IMR-90 (cell line): ENCODE measurements at regions not wholly inside any gene's neighbourhood (a gene's known extent, or its start where the extent isn't known, plus 50 kb on each side); places are given as distances from the start of the nearest gene placed in this dataset.

Source experiments
- ATAC-seq: fragments of 200-7000 bp; cut with Tn5 transposase; 2 replicates; pipeline ENCODE4 v1.9.1; 2020; ENCODE audit warnings: low read depth, mild to moderate bottlenecking, moderate library complexity
- BruUV-seq: library from RNA; stranded (reverse); fragments of 400-500 nt; replicated peaks from 2 replicates; lab custom pipeline; 2021; lab: Mats Ljungman, UMichigan
- CTCF ChIA-PET: fragments of 300-600 bp; formaldehyde crosslinking; extraction: SDS; loops from one replicate; lab custom pipeline; 2021; ENCODE audit warnings: antibody characterized with exemption; lab: Yijun Ruan, JAX
- POLR2A ChIA-PET: fragments of 300-600 bp; sonication (Branson Sonifier 250); formaldehyde crosslinking; loops from one replicate; lab custom pipeline; 2022; ENCODE audit warnings: antibody characterized with exemption; ENCODE audit not compliant: unreplicated experiment; lab: Charles Lee
- DNase-seq: peaks from one replicate; pipeline ENCODE4 v3.0.0; 2013
- H2AFZ ChIP-seq: replicated peaks from 2 replicates; pipeline ENCODE3; 2013; ENCODE audit warnings: low read length, mild to moderate bottlenecking; ENCODE audit not compliant: poor library complexity
- H2AK5ac ChIP-seq: 2 replicates; pipeline ENCODE4 v1.6.1; 2013; ENCODE audit warnings: low read depth, low read length, inconsistent platforms
- H2AK9ac ChIP-seq: replicated peaks from 2 replicates; pipeline ENCODE3; 2013; ENCODE audit warnings: mild to moderate bottlenecking, low read depth, low read length, moderate library complexity; ENCODE audit not compliant: poor library complexity
- H2BK120ac ChIP-seq: 2 replicates; pipeline ENCODE4 v1.6.1; 2013; ENCODE audit warnings: low read depth, low read length, inconsistent platforms
- H2BK15ac ChIP-seq: 3 replicates; pipeline ENCODE4 v1.6.1; 2013; ENCODE audit warnings: low read depth, low read length, inconsistent platforms
- H2BK20ac ChIP-seq: 2 replicates; pipeline ENCODE4 v1.6.1; 2013; ENCODE audit warnings: low read depth, mild to moderate bottlenecking, inconsistent platforms, low read length, moderate library complexity
- H2BK5ac ChIP-seq: 2 replicates; pipeline ENCODE4 v1.6.1; 2013; ENCODE audit warnings: mild to moderate bottlenecking, low read depth, low read length, inconsistent platforms; ENCODE audit not compliant: poor library complexity, severe bottlenecking
- H3K14ac ChIP-seq: replicated peaks from 2 replicates; pipeline ENCODE4 v1.6.1; 2013; ENCODE audit warnings: low read depth, low read length, inconsistent platforms
- H3K18ac ChIP-seq: 2 replicates; pipeline ENCODE4 v1.6.1; 2013; ENCODE audit warnings: low read depth, low read length, control low read depth
- H3K23ac ChIP-seq: 2 replicates; pipeline ENCODE4 v1.6.1; 2013; ENCODE audit warnings: low read depth, low read length, inconsistent platforms
- H3K27ac ChIP-seq: 2 replicates; pipeline ENCODE4 v1.5.1; 2013; ENCODE audit warnings: mild to moderate bottlenecking, control low read depth, low read length; ENCODE audit not compliant: insufficient read depth
- H3K27me3 ChIP-seq: 2 replicates; pipeline ENCODE4 v1.6.1; 2013; ENCODE audit warnings: low read length; ENCODE audit not compliant: control insufficient read depth, insufficient read depth
- H3K36me3 ChIP-seq: 2 replicates; pipeline ENCODE4 v1.6.1; 2013; ENCODE audit warnings: low read length, mixed read lengths; ENCODE audit not compliant: control insufficient read depth, insufficient read depth
- H3K4ac ChIP-seq: 2 replicates; pipeline ENCODE4 v1.6.1; 2013; ENCODE audit warnings: low read depth, low read length, inconsistent platforms
- H3K4me1 ChIP-seq: 2 replicates; pipeline ENCODE4 v1.6.1; 2013; ENCODE audit warnings: low read length, mixed read lengths; ENCODE audit not compliant: control insufficient read depth, insufficient read depth
- H3K4me2 ChIP-seq: 2 replicates; pipeline ENCODE4 v1.6.1; 2013; ENCODE audit warnings: low read depth, mild to moderate bottlenecking, control low read depth, low read length, moderate library complexity
- H3K4me3 ChIP-seq: 2 replicates; pipeline ENCODE4 v1.5.1; 2013; ENCODE audit warnings: low read depth, mild to moderate bottlenecking, control low read depth, low read length, moderate library complexity; ENCODE audit not compliant: insufficient read depth
- H3K56ac ChIP-seq: 2 replicates; pipeline ENCODE4 v1.6.1; 2013; ENCODE audit warnings: low read length, inconsistent platforms; ENCODE audit not compliant: insufficient read depth; ENCODE audit errors: extremely low read depth
- H3K79me1 ChIP-seq, 2 experiments: 2 replicates each; pipeline ENCODE4 v1.6.1; 2013; ENCODE audit warnings: low read length in 2 of 2, inconsistent platforms in 1 of 2, low read depth in 1 of 2
- H3K9ac ChIP-seq: 2 replicates; pipeline ENCODE4 v1.6.1; 2013; ENCODE audit warnings: low read depth, low read length, control low read depth
- H3K9me1 ChIP-seq: 2 replicates; pipeline ENCODE4 v1.6.1; 2013; ENCODE audit warnings: low read length, inconsistent platforms; ENCODE audit not compliant: insufficient read depth
- H3K9me3 ChIP-seq: 2 replicates; pipeline ENCODE4 v1.6.1; 2013; ENCODE audit warnings: low read length; ENCODE audit not compliant: control insufficient read depth, insufficient read depth
- H4K20me1 ChIP-seq: 2 replicates; pipeline ENCODE4 v1.6.1; 2013; ENCODE audit warnings: low read length, inconsistent platforms; ENCODE audit not compliant: insufficient read depth
- H4K5ac ChIP-seq: 2 replicates; pipeline ENCODE4 v1.6.1; 2013; ENCODE audit warnings: mild to moderate bottlenecking, low read depth, low read length, control low read depth
- H4K8ac ChIP-seq, 2 experiments: 2 replicates each; pipeline ENCODE4 v1.6.1; 2013; ENCODE audit warnings: low read depth in 2 of 2, low read length in 2 of 2, control low read depth in 1 of 2, inconsistent platforms in 1 of 2
- H4K91ac ChIP-seq: 2 replicates; pipeline ENCODE4 v1.6.1; 2013; ENCODE audit warnings: low read depth, low read length, inconsistent platforms; ENCODE audit not compliant: insufficient read depth
- BHLHE40 ChIP-seq: fragments of 150-350 bp; IDR thresholded peaks from 2 replicates; pipeline ENCODE4 v1.6.1; 2016; ENCODE audit warnings: mild to moderate bottlenecking, low read depth, low read length
- CEBPB ChIP-seq: IDR thresholded peaks from 2 replicates; pipeline ENCODE4 v1.6.1; 2012; ENCODE audit warnings: low read depth, low read length, improper control_type of control experiment
- CHD1 ChIP-seq: IDR thresholded peaks from 2 replicates; pipeline ENCODE4 v1.6.1; 2012; ENCODE audit warnings: low read depth, low read length, improper control_type of control experiment
- CTCF ChIP-seq: conservative IDR thresholded peaks from 2 replicates; pipeline ENCODE4 v1.5.1; 2012; ENCODE audit warnings: mild to moderate bottlenecking, low read depth, low read length, improper control_type of control experiment
- FOS ChIP-seq: fragments of 150-350 bp; IDR thresholded peaks from 2 replicates; pipeline ENCODE4 v1.6.1; 2016; ENCODE audit warnings: low read depth, low read length
- MAFK ChIP-seq: IDR thresholded peaks from 2 replicates; pipeline ENCODE4 v1.6.1; 2012; ENCODE audit warnings: low read depth, low read length, improper control_type of control experiment
- MAZ ChIP-seq: IDR thresholded peaks from 2 replicates; pipeline ENCODE4 v1.6.1; 2012; ENCODE audit warnings: low read depth, mild to moderate bottlenecking, low read length, improper control_type of control experiment, moderate library complexity, borderline replicate concordance
- MXI1 ChIP-seq: IDR thresholded peaks from 2 replicates; pipeline ENCODE4 v1.6.1; 2012; ENCODE audit warnings: low read depth, mild to moderate bottlenecking, low read length, moderate library complexity, borderline replicate concordance
- NFE2L2 ChIP-seq: fragments of 150-350 bp; IDR thresholded peaks from 2 replicates; pipeline ENCODE4 v1.6.1; 2016; ENCODE audit warnings: low read depth, mild to moderate bottlenecking, low read length
- POLR2A ChIP-seq: IDR thresholded peaks from 2 replicates; pipeline ENCODE4 v1.6.1; 2012; ENCODE audit warnings: mild to moderate bottlenecking, low read depth, low read length
- RAD21 ChIP-seq: IDR thresholded peaks from 2 replicates; pipeline ENCODE4 v1.6.1; 2012; ENCODE audit warnings: low read length, improper control_type of control experiment
- RCOR1 ChIP-seq: IDR thresholded peaks from 2 replicates; pipeline ENCODE4 v1.6.1; 2012; ENCODE audit warnings: mild to moderate bottlenecking, low read length, improper control_type of control experiment; ENCODE audit not compliant: insufficient replicate concordance
- RFX5 ChIP-seq: IDR thresholded peaks from 2 replicates; pipeline ENCODE4 v1.8.0; 2012; ENCODE audit warnings: low read depth, mild to moderate bottlenecking, low read length, moderate library complexity
- SMC3 ChIP-seq: fragments of 150-350 bp; IDR thresholded peaks from 2 replicates; pipeline ENCODE4 v1.6.1; 2016; ENCODE audit warnings: low read depth, mild to moderate bottlenecking, antibody characterized with exemption, low read length, moderate library complexity
- USF2 ChIP-seq: fragments of 150-350 bp; IDR thresholded peaks from 2 replicates; pipeline ENCODE4 v1.6.1; 2017; ENCODE audit warnings: mild to moderate bottlenecking, antibody characterized with exemption, low read length, low read depth
- WGBS, 2 experiments: methylation state at CpG; one replicate each; pipeline versions ENCODE4 v1.1.5 to v1.1.7; 2013; ENCODE audit warnings: missing lambda C conversion rate in 2 of 2; ENCODE audit not compliant: insufficient read length in 1 of 2; ENCODE audit errors: extremely low coverage in 2 of 2; 5-methylcytosine and 5-hydroxymethylcytosine counted together
- dilution Hi-C: fragments of 300-500 bp; cut with HindIII; formaldehyde crosslinking; loops from one replicate; pipeline ENCODE4 v1.14.3; 2018; ENCODE audit warnings: low sequenced_read_pairs; ENCODE audit not compliant: unreplicated experiment
- in situ Hi-C: fragments of 300-500 bp; cut with MboI; formaldehyde crosslinking; loops from 3 replicates; pipeline ENCODE4 v1.14.3; 2019; ENCODE audit warnings: low sequenced_read_pairs, inconsistent platforms, mixed read lengths
- intact Hi-C: fragments of 100-400 bp; cut with micrococcal nuclease; formaldehyde crosslinking; loops from 2 replicates; pipeline ENCODE4 v1.10.0; 2022
- TF ChIP-seq, protein P1 (sequence below): fragments of 150-350 bp; IDR thresholded peaks from 2 replicates; pipeline ENCODE4 v1.6.1; 2016; ENCODE audit warnings: low read depth, mild to moderate bottlenecking, low read length, moderate library complexity, borderline replicate concordance

DNA sequence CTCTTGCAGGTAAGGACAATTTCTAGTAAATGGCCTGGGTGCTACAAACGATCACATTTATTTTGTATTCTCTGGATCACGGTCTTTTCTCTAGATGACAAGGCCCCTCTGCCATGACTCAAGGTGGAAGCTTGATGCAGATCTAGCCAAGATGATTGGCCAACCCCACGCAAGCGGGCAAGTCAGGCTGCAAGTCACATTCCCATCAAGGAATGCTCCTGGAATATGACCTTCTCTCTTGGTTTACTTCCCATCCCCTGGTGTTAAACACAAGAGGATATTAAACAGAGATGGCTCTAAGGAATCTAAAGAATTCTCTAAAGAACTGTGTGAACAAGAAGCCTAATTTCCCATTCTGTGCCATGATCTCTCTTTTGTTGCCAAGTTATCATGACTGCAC lies 97.3 kb upstream of the SERPINE2 start:
- Histone ChIP-seq H3K27ac (no peak overlapping the region), H3K14ac (no peak overlapping the region), H4K5ac (no peak overlapping the region), H2BK5ac (no peak overlapping the region), H3K4me3 (no peak overlapping the region), H3K18ac (no peak overlapping the region), H2BK120ac (no peak overlapping the region), H3K9ac (no peak overlapping the region), H3K9me1 (peaks cover 3% of the 10 kb centered on the region; the same call in 1 of the 2 replicates), H2AK5ac (no peak overlapping the region), H3K56ac (no peak overlapping the region), H2BK20ac (no peak overlapping the region), H2AFZ (no peak overlapping the region), H4K8ac (no peak overlapping the region), H2AK9ac (no peak overlapping the region), H3K4me2 (no peak overlapping the region), H4K20me1 (no peaks in the 10 kb centered on the region), H3K79me1 (no peaks in the 10 kb centered on the region), H3K9me3 (no peaks in the 10 kb centered on the region), H3K27me3 (no peaks in the 10 kb centered on the region), H2BK15ac (no peak overlapping the region), H4K91ac (no peak overlapping the region), H3K23ac (no peak overlapping the region), H3K4ac (no peak overlapping the region), H3K4me1 (no peaks in the 10 kb centered on the region), H3K36me3 (no peaks in the 10 kb centered on the region)
- no TSS peak for BruUV-seq
- in situ Hi-C loops: no loop called here
- 76% methylated on average over 2 of the region's 4 CpGs; no CpG with 5 or more reads in 1 of the 2 experiments for WGBS, 2 experiments
- ChIA-PET POLR2A (no interaction called here), CTCF (no interaction called here)
- dilution Hi-C loops: no loop called here
- DNase-seq: no peak
- no peak for ATAC-seq
- intact Hi-C loops: no loop called here
- TF ChIP-seq FOS (no peak), MAFK (no peak), CHD1 (no peak), RFX5 (no peak), SMC3 (no peak), USF2 (no peak), MXI1 (no peak), BHLHE40 (no peak), NFE2L2 (no peak), RCOR1 (no peak), CTCF (no peak), CEBPB (no peak), POLR2A (no peak), RAD21 (no peak), MAZ (no peak)
- TF ChIP-seq, protein P1, sequence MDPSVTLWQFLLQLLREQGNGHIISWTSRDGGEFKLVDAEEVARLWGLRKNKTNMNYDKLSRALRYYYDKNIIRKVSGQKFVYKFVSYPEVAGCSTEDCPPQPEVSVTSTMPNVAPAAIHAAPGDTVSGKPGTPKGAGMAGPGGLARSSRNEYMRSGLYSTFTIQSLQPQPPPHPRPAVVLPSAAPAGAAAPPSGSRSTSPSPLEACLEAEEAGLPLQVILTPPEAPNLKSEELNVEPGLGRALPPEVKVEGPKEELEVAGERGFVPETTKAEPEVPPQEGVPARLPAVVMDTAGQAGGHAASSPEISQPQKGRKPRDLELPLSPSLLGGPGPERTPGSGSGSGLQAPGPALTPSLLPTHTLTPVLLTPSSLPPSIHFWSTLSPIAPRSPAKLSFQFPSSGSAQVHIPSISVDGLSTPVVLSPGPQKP: no peak
